DMS79 treated with DMSO at 0.1 percent for 48 hours (cell line): ENCODE measurements at regions not wholly inside any gene's neighbourhood (a gene's known extent, or its start where the extent isn't known, plus 50 kb on each side); places are given as distances from the start of the nearest gene placed in this dataset.

Experiments used
- DNase-seq: peaks from one replicate; lab custom pipeline; 2025; lab: John Stamatoyannopoulos, UW

- no peak for DNase-seq
Observed at GRCh38 chr12:75836533-75836932, 195.0 kb downstream of the PHLDA1 start.

GRCh38 chr12:75834591-75834990, 197.0 kb downstream of the PHLDA1 start:
- DNase-seq, result no peak

- no peak for DNase-seq
Observed at GRCh38 chr12:75833268-75833667, 198.3 kb downstream of the PHLDA1 start.

- DNase-seq, result no peak
Observed at GRCh38 chr12:75831402-75831801, 200.2 kb downstream of the PHLDA1 start.

- DNase-seq, result no peak
Observed at GRCh38 chr12:75827061-75827460, 204.5 kb downstream of the PHLDA1 start.

GRCh38 chr12:75825686-75826085, 205.9 kb downstream of the PHLDA1 start:
- DNase-seq, result no peak

- DNase-seq, result no peak
Observed at GRCh38 chr12:75823475-75823874, 208.1 kb downstream of the PHLDA1 start.

GRCh38 chr12:75822416-75822815, 209.2 kb downstream of the PHLDA1 start:
- no peak for DNase-seq

- no peak for DNase-seq
Observed at GRCh38 chr12:75820848-75821578, 210.6 kb downstream of the PHLDA1 start.

- DNase-seq, result no peak
Observed at GRCh38 chr12:75820071-75820470, 211.5 kb downstream of the PHLDA1 start.

GRCh38 chr12:75819512-75819911, 212.1 kb downstream of the PHLDA1 start:
- DNase-seq, result no peak

GRCh38 chr12:75818863-75819262, 212.7 kb downstream of the PHLDA1 start:
- DNase-seq, result no peak

GRCh38 chr12:75816897-75817296, 214.7 kb downstream of the PHLDA1 start:
- no peak for DNase-seq

GRCh38 chr12:75815756-75816155, 215.8 kb downstream of the PHLDA1 start:
- no peak for DNase-seq

GRCh38 chr12:75814851-75815754, 216.5 kb downstream of the PHLDA1 start:
- no peak for DNase-seq

- DNase-seq, result no peak
Observed at GRCh38 chr12:75813072-75813471, 218.5 kb downstream of the PHLDA1 start.

GRCh38 chr12:75812271-75813018, 219.1 kb downstream of the PHLDA1 start:
- peak; percentile 57 for DNase-seq

- DNase-seq, result no peak
Observed at GRCh38 chr12:75809746-75810145, 221.8 kb downstream of the PHLDA1 start.

- DNase-seq, result no peak
Observed at GRCh38 chr12:75807494-75807893, 224.1 kb downstream of the PHLDA1 start.

- no peak for DNase-seq
Observed at GRCh38 chr12:75805905-75806304, 225.7 kb downstream of the PHLDA1 start.

GRCh38 chr12:75805320-75805719, 226.3 kb downstream of the PHLDA1 start:
- DNase-seq, result no peak

- no peak for DNase-seq
Observed at GRCh38 chr12:75798136-75798926, 233.2 kb downstream of the PHLDA1 start.
